GM21515 (cell line): ENCODE measurements at regions not wholly inside any gene's neighbourhood (a gene's known extent, or its start where the extent isn't known, plus 50 kb on each side); places are given as distances from the start of the nearest gene placed in this dataset.

Experiments used
- ATAC-seq: cut with Tn5 transposase; IDR thresholded peaks from one replicate; pipeline ENCODE4 v1.9.1; 2021; ENCODE audit not compliant: unreplicated experiment

DNA sequence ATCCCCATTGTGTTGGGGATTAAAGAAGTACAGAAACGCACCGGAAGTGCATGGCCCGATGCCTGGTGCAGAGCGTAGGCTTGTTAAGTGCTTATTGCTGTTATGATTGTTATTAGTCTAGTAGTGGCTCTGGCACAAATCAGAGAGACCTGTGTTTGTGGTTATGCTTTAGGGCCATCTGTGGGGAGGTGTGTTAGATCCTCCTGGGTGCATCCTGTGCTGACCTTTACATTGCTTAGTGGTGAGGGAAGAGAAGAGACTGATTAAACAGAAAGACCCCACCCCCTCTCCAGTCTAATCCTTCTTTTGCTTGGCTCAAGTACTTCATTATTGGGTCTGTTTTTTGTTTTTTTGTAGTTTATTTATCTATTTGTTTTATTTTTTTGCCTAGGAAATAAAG, 112.7 kb upstream of the SPRY4 start:
- ATAC-seq: no peak

DNA sequence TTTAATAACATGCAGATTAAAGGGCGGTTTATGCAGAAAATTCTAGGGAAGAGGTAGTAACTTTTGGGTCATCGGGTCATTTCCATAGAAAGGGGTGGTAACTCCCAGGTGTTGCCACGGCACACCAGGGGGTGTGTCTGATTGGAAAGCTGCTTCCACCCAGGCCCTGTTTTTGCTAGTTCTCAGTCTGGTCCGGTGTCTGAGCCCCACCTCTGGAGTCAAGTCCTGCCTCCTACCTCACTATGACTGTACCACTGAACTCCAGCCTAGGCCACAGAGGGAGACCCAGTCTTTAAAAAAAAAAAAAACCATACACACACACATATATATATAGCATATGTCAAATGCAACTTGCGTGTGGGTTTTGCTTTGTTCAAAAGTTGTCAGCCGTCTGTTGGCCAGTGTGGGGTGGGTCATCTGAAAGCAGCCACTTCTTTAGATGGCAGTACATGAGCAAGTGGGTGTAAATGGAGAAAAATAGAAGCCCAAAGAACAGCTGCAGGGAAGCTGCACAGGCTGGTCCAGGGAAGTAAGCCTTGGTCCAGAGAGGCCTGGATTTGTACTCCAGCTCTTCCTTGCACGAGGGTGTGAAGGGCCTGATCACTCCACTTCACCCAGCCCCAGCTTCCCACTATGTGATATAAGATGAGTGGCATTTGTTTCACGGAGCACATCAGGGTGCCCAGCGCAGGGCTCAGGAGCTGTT, 110.7 kb upstream of the SPRY4 start:
- no peak for ATAC-seq

- ATAC-seq: no peak
These were observed 109.4 kb upstream of the SPRY4 start for GRCh38 chr5:142434322-142434612.

DNA sequence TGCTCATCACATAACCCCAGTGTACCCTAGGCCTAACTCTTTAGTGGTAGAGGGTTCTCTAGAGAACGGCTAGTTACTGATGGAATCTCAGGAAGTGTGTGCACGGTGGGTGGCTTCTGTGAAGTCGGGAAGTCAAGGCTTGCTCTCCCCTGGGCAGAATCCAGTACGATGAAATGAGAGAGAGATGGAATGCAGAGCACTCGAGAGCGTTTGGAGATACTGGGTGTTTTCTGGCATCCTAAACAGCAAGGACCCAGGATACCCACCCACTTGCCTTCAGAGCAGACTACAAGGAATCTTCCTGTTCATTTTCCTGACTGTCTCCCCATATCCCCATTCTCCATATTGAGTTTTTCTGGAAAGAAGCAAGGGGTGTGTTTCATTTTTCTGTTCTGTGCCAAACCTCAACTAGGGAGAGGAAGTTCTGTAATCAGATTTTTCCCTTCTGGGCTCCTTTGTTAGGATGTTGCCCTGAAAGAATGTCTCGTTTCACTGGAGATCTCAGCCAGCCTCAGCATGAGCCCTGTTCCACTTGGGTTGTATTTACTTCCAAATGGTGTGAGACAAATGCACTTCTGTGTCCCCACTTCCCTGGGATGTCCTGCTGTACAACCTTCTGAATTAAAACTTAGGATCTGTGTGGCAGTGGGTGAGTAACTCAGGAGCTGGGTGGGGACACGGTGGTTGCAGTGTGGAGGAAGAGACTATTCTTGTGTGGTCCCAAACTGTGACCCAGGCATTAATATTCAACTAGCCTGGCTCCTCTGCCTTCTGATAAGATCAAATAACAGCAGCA, 108.9 kb upstream of the SPRY4 start:
- ATAC-seq: no peak

DNA sequence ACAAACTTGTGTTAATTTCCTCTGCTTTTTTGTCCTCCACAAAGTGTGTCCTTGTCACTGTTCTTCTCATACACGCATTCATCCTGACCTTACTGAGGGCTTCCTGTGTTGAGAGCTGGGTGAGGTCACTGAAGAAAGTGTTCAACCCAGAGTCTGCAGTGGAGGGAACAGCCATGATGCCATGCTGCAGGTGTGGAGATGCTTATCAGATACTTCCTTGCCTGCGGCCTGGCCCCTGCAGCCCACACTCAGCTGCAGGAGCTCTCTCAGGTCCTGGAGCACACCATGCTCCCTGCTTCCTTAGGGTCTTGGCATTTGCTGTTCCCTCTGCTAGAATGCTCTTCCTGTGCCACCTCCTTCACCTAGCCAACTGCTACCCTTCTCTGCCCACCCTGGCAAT, 108.1 kb upstream of the SPRY4 start:
- peak; percentile 19 for ATAC-seq

- peak; percentile 59 for ATAC-seq
These were observed 107.6 kb upstream of the SPRY4 start for GRCh38 chr5:142432369-142432863.

- ATAC-seq: no peak
These were observed 104.1 kb upstream of the SPRY4 start for GRCh38 chr5:142428773-142429473.

GRCh38 chr5:142428036-142428772, 103.4 kb upstream of the SPRY4 start:
- no peak for ATAC-seq

DNA sequence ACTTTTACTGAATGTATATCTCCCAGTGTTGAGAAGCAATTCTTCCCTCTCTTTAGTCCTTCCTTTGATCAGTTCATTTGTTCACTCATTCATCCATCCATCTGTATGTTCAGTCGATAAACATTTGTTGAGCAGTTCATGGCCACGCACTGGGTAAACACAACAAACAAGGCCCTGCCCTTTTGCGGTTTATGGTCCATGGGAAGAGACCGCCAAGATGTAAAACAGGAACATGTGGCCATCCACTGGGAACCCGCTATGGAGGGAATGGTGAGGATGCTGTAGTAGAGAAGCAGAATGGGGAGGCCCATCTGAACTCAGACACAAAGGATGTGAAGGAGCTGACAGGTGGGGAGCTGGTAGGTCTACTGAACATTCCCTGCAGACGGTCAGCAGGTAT, 102.7 kb upstream of the SPRY4 start:
- ATAC-seq: no peak

DNA sequence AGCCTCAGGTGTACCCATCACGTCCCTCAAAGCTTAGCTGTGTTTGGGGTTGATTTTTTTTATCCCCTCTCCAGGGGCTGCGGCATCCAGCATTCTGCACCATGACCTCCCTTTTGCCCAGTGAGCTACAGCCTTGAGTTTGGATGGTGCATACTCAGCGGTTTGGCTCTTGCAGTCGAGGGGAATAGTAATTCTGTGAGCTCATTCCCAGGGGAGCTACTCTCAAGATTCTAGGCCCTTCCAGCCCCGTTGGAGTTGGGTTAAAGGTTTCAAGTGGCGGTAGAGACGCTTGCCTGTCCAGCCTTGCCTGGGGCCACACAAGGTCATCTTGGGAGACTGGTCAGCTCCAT, 102.2 kb upstream of the SPRY4 start:
- ATAC-seq: no peak

GRCh38 chr5:142426129-142427014, 101.6 kb upstream of the SPRY4 start:
- no peak for ATAC-seq

- ATAC-seq: no peak
These were observed 100.7 kb upstream of the SPRY4 start for GRCh38 chr5:142425286-142426065.

DNA sequence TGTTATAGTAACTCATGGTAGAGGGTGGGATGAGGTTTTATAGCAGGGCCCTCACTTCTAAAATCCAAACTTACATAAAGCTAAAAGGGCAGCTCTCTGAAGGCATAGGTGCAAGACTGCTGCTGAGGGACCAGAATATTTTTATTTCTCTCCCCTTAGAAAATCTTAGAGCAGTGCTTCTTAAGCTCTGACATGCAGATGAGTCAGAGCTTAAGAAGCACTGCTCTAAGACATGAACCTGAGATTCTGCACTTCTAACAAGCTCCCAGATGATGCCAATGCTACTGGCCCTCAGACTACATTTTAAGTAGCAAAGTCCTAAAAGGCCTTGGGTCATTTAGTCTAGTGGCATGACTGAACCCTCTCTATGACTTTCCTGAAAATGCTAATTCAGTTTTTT, 97.6 kb upstream of the SPRY4 start:
- ATAC-seq: no peak

DNA sequence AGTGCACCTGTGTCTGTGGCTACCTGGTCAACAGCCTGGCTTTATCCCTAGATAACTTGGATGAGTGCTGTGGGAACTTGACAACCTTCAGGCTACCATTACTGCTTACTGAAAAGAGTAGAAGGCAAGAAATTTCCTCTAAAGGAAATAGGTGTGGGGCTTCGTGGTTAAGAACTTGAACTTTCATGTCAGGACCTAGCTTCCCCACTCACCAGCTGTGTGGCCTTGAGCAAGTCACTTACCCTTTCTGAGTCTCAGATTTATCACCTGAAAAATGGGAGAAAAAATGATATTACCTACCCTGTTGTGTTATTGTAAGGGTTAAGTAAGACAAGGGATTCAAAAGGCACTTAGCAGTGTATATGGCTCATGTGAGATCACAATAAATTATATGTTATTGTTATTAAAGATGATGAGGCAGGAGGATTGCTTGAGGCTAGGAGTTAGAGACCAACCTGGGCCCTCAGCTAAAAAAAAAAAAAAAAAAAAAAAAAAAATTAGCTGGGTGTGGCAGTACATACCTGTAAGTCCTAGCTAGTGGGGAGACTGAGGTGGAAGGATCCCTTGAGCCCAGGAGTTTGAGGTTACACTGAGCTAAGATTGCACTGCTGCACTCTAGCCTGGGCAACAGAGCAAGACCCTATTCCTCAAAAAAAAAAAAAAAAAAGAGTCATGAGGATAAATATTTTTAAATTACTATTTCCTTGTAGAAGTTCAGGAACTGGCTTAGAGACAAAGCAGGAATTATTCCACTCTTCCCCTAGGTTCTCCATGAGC, 97.0 kb upstream of the SPRY4 start:
- ATAC-seq: no peak

- no peak for ATAC-seq
These were observed 96.4 kb upstream of the SPRY4 start for GRCh38 chr5:142421228-142421617.

GRCh38 chr5:142420561-142421227, 95.9 kb upstream of the SPRY4 start:
- no peak for ATAC-seq

DNA sequence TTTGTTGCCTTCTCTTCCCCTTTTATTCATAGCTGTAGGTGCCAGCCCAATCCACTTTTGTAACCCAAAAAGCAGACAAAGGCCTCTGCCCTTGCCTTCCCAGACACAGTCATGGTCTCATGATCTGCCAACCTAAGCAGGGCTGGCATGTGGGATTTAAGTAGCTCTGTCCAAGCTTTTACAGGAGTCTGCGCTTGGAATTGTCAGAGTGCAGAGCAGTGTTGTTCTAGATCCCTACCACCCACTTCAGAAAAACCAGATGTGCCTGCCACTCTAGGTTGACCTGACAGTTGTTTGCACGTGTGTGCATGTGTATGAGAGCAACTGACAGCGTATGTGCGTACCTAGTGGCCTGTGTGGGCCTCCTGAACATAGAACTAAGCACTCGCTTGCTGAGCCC, 87.8 kb upstream of the SPRY4 start:
- ATAC-seq: no peak

DNA sequence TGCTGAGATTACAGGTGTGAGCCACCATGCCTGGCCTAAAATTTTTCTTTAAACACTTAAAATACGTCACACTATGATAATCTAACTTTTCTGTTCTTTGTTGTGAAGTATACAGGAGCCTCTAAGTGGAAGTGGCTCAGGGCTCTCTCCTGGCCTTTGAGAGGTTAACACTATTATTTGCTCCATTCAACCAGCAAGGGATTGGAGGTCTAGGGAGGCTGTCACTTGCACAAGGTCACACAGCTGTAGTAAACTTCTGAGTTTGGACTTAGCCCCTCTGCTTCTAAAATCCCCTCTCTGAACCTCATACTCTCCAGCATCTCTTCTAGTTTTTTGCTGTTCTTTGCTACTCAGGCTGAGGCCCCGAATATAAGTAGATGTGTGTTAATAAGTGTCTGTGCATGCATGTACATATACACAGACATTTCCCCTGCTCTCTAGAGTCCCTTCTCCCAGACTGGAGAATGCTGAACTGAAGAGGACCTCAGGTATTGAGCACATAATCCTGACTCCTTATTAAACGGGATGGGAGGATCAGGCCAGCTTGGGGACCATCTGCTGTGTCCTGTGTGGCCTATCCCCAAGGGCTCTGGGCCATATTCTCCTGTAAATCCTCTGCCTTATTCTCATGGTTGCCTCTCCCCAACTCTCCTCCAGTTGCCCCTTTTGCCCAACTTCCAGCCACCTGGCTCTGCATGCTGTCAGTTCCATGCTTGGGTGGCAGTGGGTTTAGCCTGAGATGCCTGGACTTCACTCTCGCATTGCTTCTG, 87.0 kb upstream of the SPRY4 start:
- ATAC-seq: no peak
